Activated CD4-positive, alpha-beta T cell treated with anti-CD3 and anti-CD28 coated beads, Interleukin-2, amount 10 ng/mL, durations not matched to agents 7 days and 5 days (primary cell): ENCODE measurements at regions not wholly inside any gene's neighbourhood (a gene's known extent, or its start where the extent isn't known, plus 50 kb on each side); places are given as distances from the start of the nearest gene placed in this dataset.
A peak's percentile ranks its signal among the peaks of the same experiment; 100 is the strongest.
"Not testable (repeated sequence)": the region's sequence is repeated elsewhere in the genome, so short reads cannot be mapped to it uniquely, and the experiment has no call there.

ENCODE experiments used
- CTCF ChIA-PET: fragments of 350-600 bp; sonication (Branson Sonifier 250); formaldehyde crosslinking; loops from one replicate; lab custom pipeline; 2021; ENCODE audit warnings: antibody characterized with exemption; lab: Charles Lee
- POLR2A ChIA-PET: fragments of 350-600 bp; sonication (Branson Sonifier 250); formaldehyde crosslinking; loops from one replicate; lab custom pipeline; 2021; ENCODE audit warnings: antibody characterized with exemption; lab: Charles Lee
- DNase-seq: peaks from one replicate; pipeline ENCODE4 v3.0.0-alpha.2; 2020
- H3K27ac Mint-ChIP-seq: one replicate; pipeline ENCODE4 v1.8.0; 2021; ENCODE audit warnings: mild to moderate bottlenecking, moderate library complexity, mixed read lengths
- H3K27me3 Mint-ChIP-seq: one replicate; pipeline ENCODE4 v1.8.0; 2021; ENCODE audit warnings: mixed read lengths
- H3K36me3 Mint-ChIP-seq: one replicate; pipeline ENCODE4 v1.8.0; 2021; ENCODE audit warnings: low read depth, mixed read lengths
- H3K4me1 Mint-ChIP-seq: one replicate; pipeline ENCODE4 v1.8.0; 2021; ENCODE audit warnings: mixed read lengths
- H3K4me3 Mint-ChIP-seq: one replicate; pipeline ENCODE4 v1.8.0; 2021; ENCODE audit warnings: mild to moderate bottlenecking, moderate library complexity, mixed read lengths
- H3K9me3 Mint-ChIP-seq: one replicate; pipeline ENCODE4 v1.8.0; 2021; ENCODE audit warnings: mixed read lengths

GRCh38 chr5:120942596-120943350 is 478.7 kb downstream of the PRR16 start:
- ChIA-PET POLR2A (no interaction called here), CTCF (interaction anchor here (0.7 kb wide), 2 partner anchors 235 to 1125 kb away, joined by 3 to 5 read pairs; no protein-coding TSS in a partner anchor)

GRCh38 chr5:120949596-120949995 is 485.5 kb downstream of the PRR16 start:
- H3K4me3 Mint-ChIP-seq, POLR2A ChIA-PET, DNase-seq, H3K36me3 Mint-ChIP-seq, H3K4me1 Mint-ChIP-seq, H3K27me3 Mint-ChIP-seq, CTCF ChIA-PET, H3K27ac Mint-ChIP-seq: not testable (repeated sequence)
- H3K9me3 Mint-ChIP-seq: peaks cover 17% of the 10 kb centered on the region

More at GRCh38 chr5:120942596-120943350, 478.7 kb downstream of the PRR16 start:
- H3K27ac Mint-ChIP-seq: no peak overlapping the region
- H3K9me3 Mint-ChIP-seq: no peaks in the 10 kb centered on the region
- H3K36me3 Mint-ChIP-seq: no peaks in the 10 kb centered on the region
- no peaks in the 10 kb centered on the region for H3K4me1 Mint-ChIP-seq
- H3K27me3 Mint-ChIP-seq: no peaks in the 10 kb centered on the region
- H3K4me3 Mint-ChIP-seq: no peak overlapping the region
- DNase-seq: no peak

- H3K27ac Mint-ChIP-seq, H3K36me3 Mint-ChIP-seq, POLR2A ChIA-PET, DNase-seq, H3K4me3 Mint-ChIP-seq, CTCF ChIA-PET, H3K4me1 Mint-ChIP-seq, H3K27me3 Mint-ChIP-seq: not testable (repeated sequence)
- H3K9me3 Mint-ChIP-seq: peaks cover 19% of the 10 kb centered on the region
Observed at GRCh38 chr5:120953445-120953844, 489.3 kb downstream of the PRR16 start.

GRCh38 chr5:120954255-120954654 is 490.2 kb downstream of the PRR16 start:
- H3K4me3 Mint-ChIP-seq: no peak overlapping the region
- no peaks in the 10 kb centered on the region for H3K27me3 Mint-ChIP-seq
- ChIA-PET POLR2A (no interaction called here), CTCF (no interaction called here)
- no peak for DNase-seq
- H3K27ac Mint-ChIP-seq: no peak overlapping the region
- no peaks in the 10 kb centered on the region for H3K4me1 Mint-ChIP-seq
- H3K36me3 Mint-ChIP-seq: no peaks in the 10 kb centered on the region
- peaks cover 19% of the 10 kb centered on the region for H3K9me3 Mint-ChIP-seq

GRCh38 chr5:120955795-120956194 is 491.7 kb downstream of the PRR16 start:
- ChIA-PET CTCF (no interaction called here), POLR2A (no interaction called here)
- H3K4me3 Mint-ChIP-seq: no peak overlapping the region
- DNase-seq: no peak
- H3K36me3 Mint-ChIP-seq: no peaks in the 10 kb centered on the region
- no peaks in the 10 kb centered on the region for H3K27me3 Mint-ChIP-seq
- H3K9me3 Mint-ChIP-seq: peaks cover 19% of the 10 kb centered on the region
- H3K27ac Mint-ChIP-seq: no peak overlapping the region
- H3K4me1 Mint-ChIP-seq: no peaks in the 10 kb centered on the region

GRCh38 chr5:120958877-120959485 is 494.9 kb downstream of the PRR16 start:
- POLR2A ChIA-PET: no interaction called here
- no peak for DNase-seq
- CTCF ChIA-PET: no interaction called here
- H3K4me3 Mint-ChIP-seq: no peak overlapping the region
- no peaks in the 10 kb centered on the region for H3K36me3 Mint-ChIP-seq
- H3K9me3 Mint-ChIP-seq: peaks cover 4% of the 10 kb centered on the region
- H3K27ac Mint-ChIP-seq: no peak overlapping the region
- H3K27me3 Mint-ChIP-seq: no peaks in the 10 kb centered on the region
- H3K4me1 Mint-ChIP-seq: no peaks in the 10 kb centered on the region

- H3K4me3 Mint-ChIP-seq: no peak overlapping the region
- peaks cover 4% of the 10 kb centered on the region for H3K9me3 Mint-ChIP-seq
- ChIA-PET CTCF (no interaction called here), POLR2A (no interaction called here)
- H3K36me3 Mint-ChIP-seq: no peaks in the 10 kb centered on the region
- DNase-seq: no peak
- H3K27me3 Mint-ChIP-seq: no peaks in the 10 kb centered on the region
- H3K27ac Mint-ChIP-seq: no peak overlapping the region
- no peaks in the 10 kb centered on the region for H3K4me1 Mint-ChIP-seq
Observed at GRCh38 chr5:120960510-120960909, 496.4 kb downstream of the PRR16 start.

- POLR2A ChIA-PET: no interaction called here
- Mint-ChIP-seq H3K36me3 (no peaks in the 10 kb centered on the region), H3K27ac (no peak overlapping the region), H3K4me3 (no peak overlapping the region), H3K9me3 (peaks cover 6% of the 10 kb centered on the region), H3K27me3 (no peaks in the 10 kb centered on the region), H3K4me1 (no peaks in the 10 kb centered on the region)
- DNase-seq: no peak
- CTCF ChIA-PET: no interaction called here
Observed at GRCh38 chr5:120967366-120967765, 503.3 kb downstream of the PRR16 start.

- no peak for DNase-seq
- Mint-ChIP-seq H3K4me3 (no peak overlapping the region), H3K9me3 (peaks cover 3% of the 10 kb centered on the region), H3K27ac (no peak overlapping the region), H3K27me3 (no peaks in the 10 kb centered on the region), H3K36me3 (no peaks in the 10 kb centered on the region), H3K4me1 (no peaks in the 10 kb centered on the region)
- ChIA-PET CTCF (no interaction called here), POLR2A (no interaction called here)
Observed at GRCh38 chr5:120974690-120975089, 510.6 kb downstream of the PRR16 start.

GRCh38 chr5:120982351-120982750 is 518.3 kb downstream of the PRR16 start:
- H3K27me3 Mint-ChIP-seq: no peaks in the 10 kb centered on the region
- POLR2A ChIA-PET: no interaction called here
- no peak overlapping the region for H3K4me3 Mint-ChIP-seq
- no peak overlapping the region for H3K27ac Mint-ChIP-seq
- CTCF ChIA-PET: no interaction called here
- H3K4me1 Mint-ChIP-seq: no peaks in the 10 kb centered on the region
- H3K9me3 Mint-ChIP-seq: peaks cover 3% of the 10 kb centered on the region
- H3K36me3 Mint-ChIP-seq: no peaks in the 10 kb centered on the region
- DNase-seq: no peak

GRCh38 chr5:120985526-120985925 is 521.4 kb downstream of the PRR16 start:
- Mint-ChIP-seq H3K4me3 (no peak overlapping the region), H3K27me3 (no peaks in the 10 kb centered on the region), H3K9me3 (no peaks in the 10 kb centered on the region), H3K27ac (peak overlapping the region; percentile 9), H3K4me1 (no peaks in the 10 kb centered on the region), H3K36me3 (no peaks in the 10 kb centered on the region)
- ChIA-PET POLR2A (no interaction called here), CTCF (no interaction called here)
- DNase-seq: no peak

- DNase-seq: no peak
- ChIA-PET CTCF (no interaction called here), POLR2A (no interaction called here)
- Mint-ChIP-seq H3K4me1 (no peaks in the 10 kb centered on the region), H3K27me3 (no peaks in the 10 kb centered on the region), H3K4me3 (no peak overlapping the region), H3K9me3 (no peaks in the 10 kb centered on the region), H3K27ac (no peak overlapping the region), H3K36me3 (no peaks in the 10 kb centered on the region)
Observed at GRCh38 chr5:120988491-120988890, 524.4 kb downstream of the PRR16 start.

GRCh38 chr5:120988941-120989340 is 524.8 kb downstream of the PRR16 start:
- POLR2A ChIA-PET: no interaction called here
- Mint-ChIP-seq H3K9me3 (no peaks in the 10 kb centered on the region), H3K27ac (no peak overlapping the region), H3K27me3 (no peaks in the 10 kb centered on the region), H3K4me1 (no peaks in the 10 kb centered on the region), H3K4me3 (no peak overlapping the region), H3K36me3 (no peaks in the 10 kb centered on the region)
- CTCF ChIA-PET: no interaction called here
- DNase-seq: no peak

GRCh38 chr5:120991569-120991968 is 527.5 kb downstream of the PRR16 start:
- Mint-ChIP-seq H3K4me3 (no peak overlapping the region), H3K27me3 (no peaks in the 10 kb centered on the region), H3K27ac (no peak overlapping the region), H3K36me3 (no peaks in the 10 kb centered on the region), H3K4me1 (no peaks in the 10 kb centered on the region), H3K9me3 (no peaks in the 10 kb centered on the region)
- POLR2A ChIA-PET: no interaction called here
- CTCF ChIA-PET: no interaction called here
- DNase-seq: no peak
